ENCODE measurements at regions not wholly inside any gene's neighbourhood (a gene's known extent, or its start where the extent isn't known, plus 50 kb on each side); places are given as distances from the start of the nearest gene placed in this dataset.

DNA sequence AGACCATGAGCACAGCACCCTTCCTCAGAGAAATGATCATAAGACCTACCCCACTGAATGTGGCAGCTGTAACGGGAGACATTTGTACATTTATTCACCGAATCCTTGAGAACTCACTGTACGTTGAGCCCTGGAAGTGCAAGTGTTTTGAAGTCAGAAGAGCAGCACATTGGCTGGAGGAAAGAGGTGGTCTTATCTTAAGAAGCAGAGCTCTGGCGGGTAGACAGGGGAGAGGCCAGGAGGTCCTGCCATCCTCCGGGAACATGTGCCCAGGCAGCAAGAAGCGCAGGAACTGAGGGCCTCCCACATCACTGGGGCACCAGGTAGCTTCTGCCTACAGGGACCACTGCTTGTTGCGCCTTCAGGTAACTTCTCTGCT is 169.2 kb upstream of the IRF2BP2 start:
- Histone ChIP-seq H3K36me3 (ENCODE audit: control insufficient read depth, insufficient read depth, low read length) (no peaks in the 10 kb centered on the region), H3K9ac (ENCODE audit: low read depth, low read length) (no peak overlapping the region), H3K27me3 (ENCODE audit: control insufficient read depth, insufficient read depth, low read length) (peaks cover 10% of the 10 kb centered on the region), H3K4me1 (ENCODE audit: control insufficient read depth, insufficient read depth, low read length) (peaks cover 7% of the 10 kb centered on the region), H3K9me3 (ENCODE audit: control insufficient read depth, insufficient read depth, low read length) (no peaks in the 10 kb centered on the region), H3K4me3 (ENCODE audit: low read depth, low read length) (no peak overlapping the region)

- H3K4me3 ChIP-seq (ENCODE audit: low read depth, low read length) = no peak overlapping the region
- H3K4me1 ChIP-seq (ENCODE audit: control insufficient read depth, insufficient read depth, low read length) = peaks cover 7% of the 10 kb centered on the region
- no peaks in the 10 kb centered on the region for H3K36me3 ChIP-seq (ENCODE audit: control insufficient read depth, insufficient read depth, low read length)
- H3K9ac ChIP-seq (ENCODE audit: low read depth, low read length) = no peak overlapping the region
- H3K9me3 ChIP-seq (ENCODE audit: control insufficient read depth, insufficient read depth, low read length) = no peaks in the 10 kb centered on the region
- peaks cover 10% of the 10 kb centered on the region for H3K27me3 ChIP-seq (ENCODE audit: control insufficient read depth, insufficient read depth, low read length)
Measured at GRCh38 chr1:234778221-234779159, 168.5 kb upstream of the IRF2BP2 start.

DNA sequence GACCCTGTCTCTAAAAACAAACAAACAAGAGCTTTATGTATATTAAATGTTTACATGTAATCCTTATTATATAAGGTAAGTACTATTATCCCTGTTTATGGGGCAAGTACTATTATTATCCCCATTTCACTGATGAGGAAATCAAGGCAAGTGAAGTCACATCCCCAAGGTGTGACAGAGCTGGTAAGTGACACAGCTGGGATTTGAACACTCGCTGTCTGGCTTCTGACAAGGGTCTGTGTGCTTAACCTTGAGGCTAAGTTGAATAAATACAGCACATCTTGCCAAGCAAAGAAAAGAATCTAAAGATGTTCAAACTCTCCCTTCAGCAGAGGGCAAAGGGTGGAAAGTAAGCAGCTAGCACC is 167.9 kb upstream of the IRF2BP2 start:
- Histone ChIP-seq H3K4me3 (ENCODE audit: low read depth, low read length) (no peak overlapping the region), H3K9ac (ENCODE audit: low read depth, low read length) (no peak overlapping the region), H3K4me1 (ENCODE audit: control insufficient read depth, insufficient read depth, low read length) (peaks cover 5% of the 10 kb centered on the region), H3K9me3 (ENCODE audit: control insufficient read depth, insufficient read depth, low read length) (no peaks in the 10 kb centered on the region), H3K36me3 (ENCODE audit: control insufficient read depth, insufficient read depth, low read length) (no peaks in the 10 kb centered on the region), H3K27me3 (ENCODE audit: control insufficient read depth, insufficient read depth, low read length) (peaks cover 10% of the 10 kb centered on the region)

DNA sequence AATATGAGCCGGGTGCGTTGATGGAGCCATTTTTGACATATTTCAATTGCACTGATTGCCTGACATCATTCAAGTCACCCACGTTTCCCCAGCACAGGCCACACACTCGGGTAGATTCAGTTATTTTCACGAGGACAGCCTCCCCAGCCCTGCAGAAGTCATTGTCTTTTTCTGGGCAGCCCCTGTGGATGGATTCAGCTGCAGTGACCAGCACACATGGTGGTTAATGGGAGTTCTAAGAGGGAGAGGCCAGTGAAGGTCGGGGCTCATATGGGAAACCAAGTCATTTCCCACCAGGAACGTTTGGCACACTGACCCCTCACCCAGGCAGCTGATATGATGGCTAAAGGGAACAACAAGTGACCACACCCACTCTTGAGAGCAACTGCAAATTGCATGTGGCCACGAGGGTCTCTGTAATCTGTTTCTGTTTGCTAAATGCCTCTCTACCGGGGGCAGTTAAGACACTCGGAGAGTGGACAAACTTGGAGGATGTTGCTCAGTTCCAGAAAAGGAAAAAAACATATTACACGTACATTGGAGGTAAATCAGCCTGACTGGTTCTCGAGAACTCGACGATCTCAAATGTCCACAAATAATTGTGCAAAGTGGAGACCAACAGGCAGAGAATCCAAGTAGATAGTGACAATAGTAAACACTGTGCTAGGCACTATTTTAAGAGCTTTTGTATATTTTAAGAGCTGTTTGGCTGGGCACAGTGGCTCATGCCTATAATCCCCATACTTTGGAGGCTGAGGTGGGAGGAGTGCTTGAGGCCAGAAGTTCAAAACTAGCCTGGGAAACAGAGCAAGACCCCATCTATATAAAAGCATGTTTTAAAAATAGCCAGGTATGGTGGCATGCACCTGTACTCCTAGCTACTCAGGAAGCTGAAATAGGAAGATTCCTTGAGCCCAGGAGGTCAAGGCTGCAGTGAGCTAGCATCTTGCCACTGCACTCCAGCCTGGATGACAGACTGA is 167.2 kb upstream of the IRF2BP2 start:
- Histone ChIP-seq H3K27me3 (ENCODE audit: control insufficient read depth, insufficient read depth, low read length) (peaks cover 10% of the 10 kb centered on the region), H3K9me3 (ENCODE audit: control insufficient read depth, insufficient read depth, low read length) (no peaks in the 10 kb centered on the region)

GRCh38 chr1:234776256-234776875 is 166.4 kb upstream of the IRF2BP2 start:
- Histone ChIP-seq H3K4me3 (ENCODE audit: low read depth, low read length) (no peak overlapping the region), H3K4me1 (ENCODE audit: control insufficient read depth, insufficient read depth, low read length) (peaks cover 3% of the 10 kb centered on the region), H3K36me3 (ENCODE audit: control insufficient read depth, insufficient read depth, low read length) (no peaks in the 10 kb centered on the region), H3K9me3 (ENCODE audit: control insufficient read depth, insufficient read depth, low read length) (no peaks in the 10 kb centered on the region), H3K27me3 (ENCODE audit: control insufficient read depth, insufficient read depth, low read length) (peaks cover 10% of the 10 kb centered on the region), H3K9ac (ENCODE audit: low read depth, low read length) (no peak overlapping the region)

More for the DNA sequence above, 167.2 kb upstream of the IRF2BP2 start:
- Histone ChIP-seq H3K36me3 (ENCODE audit: control insufficient read depth, insufficient read depth, low read length) (no peaks in the 10 kb centered on the region), H3K4me3 (ENCODE audit: low read depth, low read length) (no peak overlapping the region), H3K4me1 (ENCODE audit: control insufficient read depth, insufficient read depth, low read length) (peaks cover 2% of the 10 kb centered on the region), H3K9ac (ENCODE audit: low read depth, low read length) (no peak overlapping the region)

DNA sequence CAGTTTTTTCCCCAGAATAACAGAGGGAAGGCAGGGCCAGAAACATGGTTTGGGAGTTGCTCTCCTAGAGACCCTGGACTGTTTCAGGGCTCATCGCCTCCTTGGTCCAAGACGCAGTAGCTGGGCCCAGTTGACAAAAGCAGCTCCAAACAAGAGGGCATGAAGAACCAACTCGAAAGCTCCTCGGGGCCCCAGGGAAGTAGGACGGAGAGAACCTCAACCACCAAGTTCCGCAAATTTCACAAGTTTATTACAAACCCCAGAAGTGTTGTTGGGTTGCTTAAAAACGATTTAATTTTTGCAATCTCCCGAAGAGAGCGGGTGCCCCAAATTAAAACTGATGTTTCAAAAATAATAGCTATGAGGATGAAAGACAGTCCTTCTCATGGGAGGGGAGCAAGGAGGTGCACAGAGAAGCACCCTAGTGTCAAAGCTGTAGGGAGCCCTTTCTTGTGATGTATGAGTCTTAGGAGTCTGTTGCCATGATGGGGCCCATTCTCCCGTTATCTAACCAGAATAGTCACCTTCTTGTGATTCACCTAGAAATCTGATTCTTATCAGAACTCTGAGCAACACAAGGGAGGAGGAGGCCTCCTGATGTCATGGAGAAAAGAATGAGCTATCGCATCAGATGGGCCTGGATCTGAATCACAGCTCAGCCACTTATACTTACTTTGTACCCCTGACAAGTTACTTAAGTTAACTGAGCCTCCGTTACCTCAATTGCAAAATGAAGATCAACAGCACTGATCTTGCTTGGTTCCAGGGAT is 165.7 kb upstream of the IRF2BP2 start:
- Histone ChIP-seq H3K9me3 (ENCODE audit: control insufficient read depth, insufficient read depth, low read length) (no peaks in the 10 kb centered on the region), H3K4me1 (ENCODE audit: control insufficient read depth, insufficient read depth, low read length) (peaks cover 3% of the 10 kb centered on the region), H3K27me3 (ENCODE audit: control insufficient read depth, insufficient read depth, low read length) (peaks cover 10% of the 10 kb centered on the region), H3K4me3 (ENCODE audit: low read depth, low read length) (no peak overlapping the region), H3K9ac (ENCODE audit: low read depth, low read length) (no peak overlapping the region), H3K36me3 (ENCODE audit: control insufficient read depth, insufficient read depth, low read length) (no peaks in the 10 kb centered on the region)

- no peak overlapping the region for H3K9ac ChIP-seq (ENCODE audit: low read depth, low read length)
- peaks cover 3% of the 10 kb centered on the region for H3K4me1 ChIP-seq (ENCODE audit: control insufficient read depth, insufficient read depth, low read length)
- no peak overlapping the region for H3K4me3 ChIP-seq (ENCODE audit: low read depth, low read length)
Measured at GRCh38 chr1:234774971-234775370, 165.0 kb upstream of the IRF2BP2 start.

DNA sequence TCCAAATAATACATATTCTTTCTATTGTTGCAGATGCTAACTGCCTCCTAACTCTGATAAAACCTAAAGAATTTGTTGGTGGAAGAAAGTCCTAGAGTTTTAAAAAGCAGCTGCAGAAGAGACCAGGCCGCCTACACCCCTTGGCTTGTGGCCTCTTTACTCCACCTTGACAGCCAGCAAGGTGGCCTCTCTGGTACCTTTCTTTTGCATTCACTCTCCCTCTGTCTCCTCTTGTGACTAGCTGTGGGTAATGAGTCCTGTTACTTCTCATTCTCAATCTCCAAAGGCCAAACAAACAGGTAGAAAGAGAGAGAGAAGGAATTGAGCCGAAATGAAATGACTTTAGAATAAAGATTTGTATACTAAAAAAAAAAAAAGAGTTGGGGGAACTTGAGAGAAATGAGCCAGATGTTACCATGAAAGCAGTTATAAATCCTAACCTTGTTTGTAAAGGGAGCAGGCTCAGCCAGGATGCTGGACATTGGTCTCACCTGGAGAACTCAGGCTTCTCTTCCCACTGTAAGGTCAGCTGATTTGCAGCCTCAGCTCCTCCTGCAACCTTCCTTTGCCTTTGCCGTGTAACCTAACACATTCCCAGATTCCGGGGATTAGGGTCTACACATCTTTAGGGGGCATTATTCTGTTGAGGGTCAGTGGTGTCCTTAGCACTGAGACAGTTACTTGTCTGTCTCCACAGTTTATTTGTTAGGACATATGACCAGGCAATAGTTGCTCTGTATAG is 164.1 kb upstream of the IRF2BP2 start:
- Histone ChIP-seq H3K9me3 (ENCODE audit: control insufficient read depth, insufficient read depth, low read length) (no peaks in the 10 kb centered on the region), H3K4me3 (ENCODE audit: low read depth, low read length) (no peak overlapping the region), H3K36me3 (ENCODE audit: control insufficient read depth, insufficient read depth, low read length) (no peaks in the 10 kb centered on the region), H3K9ac (ENCODE audit: low read depth, low read length) (no peak overlapping the region), H3K4me1 (ENCODE audit: control insufficient read depth, insufficient read depth, low read length) (peaks cover 3% of the 10 kb centered on the region), H3K27me3 (ENCODE audit: control insufficient read depth, insufficient read depth, low read length) (peaks cover 5% of the 10 kb centered on the region)

More at GRCh38 chr1:234774971-234775370, 165.0 kb upstream of the IRF2BP2 start:
- H3K36me3 ChIP-seq (ENCODE audit: control insufficient read depth, insufficient read depth, low read length) = no peaks in the 10 kb centered on the region
- no peaks in the 10 kb centered on the region for H3K9me3 ChIP-seq (ENCODE audit: control insufficient read depth, insufficient read depth, low read length)
- H3K27me3 ChIP-seq (ENCODE audit: control insufficient read depth, insufficient read depth, low read length) = peaks cover 10% of the 10 kb centered on the region

DNA sequence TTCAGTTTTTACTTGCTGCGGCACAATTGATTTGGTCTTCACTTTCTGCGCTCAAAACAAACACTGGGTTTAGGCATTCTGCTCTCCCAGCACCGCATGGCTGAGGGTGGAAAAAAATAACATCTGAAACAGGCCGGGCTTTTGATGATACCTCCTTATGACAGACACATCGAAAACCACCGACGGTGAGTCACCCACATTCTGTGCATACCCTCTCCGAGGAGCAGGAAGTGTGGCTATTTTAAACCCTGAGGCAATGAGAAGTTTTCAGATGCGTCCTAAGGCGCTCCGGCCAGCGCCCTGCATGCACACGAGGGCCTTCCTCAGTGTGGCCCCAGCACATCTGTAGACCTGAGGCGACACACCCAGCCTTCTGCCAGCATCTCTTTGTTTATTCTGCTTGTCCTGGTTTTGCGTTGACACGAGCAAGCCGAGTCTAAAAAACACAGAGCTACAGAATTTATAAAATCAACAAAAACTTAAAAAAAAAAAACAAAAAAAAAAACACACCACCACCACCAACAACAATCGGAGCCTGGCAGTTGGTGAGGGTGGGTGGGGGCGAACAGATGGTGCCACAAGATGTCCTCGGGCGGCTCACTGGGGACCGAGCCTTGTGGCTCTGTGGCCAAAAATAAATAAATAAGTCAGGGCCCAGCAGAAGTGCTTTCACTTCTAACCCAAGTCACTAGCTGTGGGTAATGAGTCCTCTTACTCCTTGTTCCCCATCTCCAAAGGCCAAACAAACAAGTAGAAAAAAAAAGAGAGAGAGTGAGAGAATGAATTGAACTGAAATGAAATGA is 162.6 kb upstream of the IRF2BP2 start:
- Histone ChIP-seq H3K9ac (ENCODE audit: low read depth, low read length) (no peak overlapping the region), H3K36me3 (ENCODE audit: control insufficient read depth, insufficient read depth, low read length) (no peaks in the 10 kb centered on the region), H3K4me1 (ENCODE audit: control insufficient read depth, insufficient read depth, low read length) (peaks cover 3% of the 10 kb centered on the region), H3K27me3 (ENCODE audit: control insufficient read depth, insufficient read depth, low read length) (no peaks in the 10 kb centered on the region), H3K4me3 (ENCODE audit: low read depth, low read length) (no peak overlapping the region), H3K9me3 (ENCODE audit: control insufficient read depth, insufficient read depth, low read length) (no peaks in the 10 kb centered on the region)

Measured in iPS-15b (cell line).